BJ (cell line): ENCODE measurements at regions not wholly inside any gene's neighbourhood (a gene's known extent, or its start where the extent isn't known, plus 50 kb on each side); places are given as distances from the start of the nearest gene placed in this dataset.
A peak's percentile ranks its signal among the peaks of the same experiment; 100 is the strongest.

ENCODE experiments used
- CTCF ChIA-PET: fragments of 350-600 bp; formaldehyde crosslinking; extraction: SDS; loops from one replicate; lab custom pipeline; 2021; ENCODE audit warnings: antibody characterized with exemption, inconsistent platforms; lab: Yijun Ruan, JAX
- POLR2A ChIA-PET: fragments of 300-600 bp; sonication (Branson Sonifier 250); formaldehyde crosslinking; extraction: SDS; loops from one replicate; lab custom pipeline; 2021; ENCODE audit warnings: antibody characterized with exemption; lab: Charles Lee
- DNase-seq: peaks from one replicate; pipeline ENCODE4 v3.0.0-alpha.2; 2011; ENCODE audit warnings: low read depth
- H3K27me3 ChIP-seq: 2 replicates; pipeline ENCODE4 v1.6.0; 2011; ENCODE audit warnings: low read length; ENCODE audit not compliant: control insufficient read depth, insufficient read depth
- H3K36me3 ChIP-seq: 2 replicates; pipeline ENCODE4 v1.5.1; 2011; ENCODE audit warnings: low read length; ENCODE audit not compliant: control insufficient read depth, insufficient read depth
- H3K4me3 ChIP-seq: 2 replicates; pipeline ENCODE4 v1.5.1; 2011; ENCODE audit warnings: low read depth, mild to moderate bottlenecking, control low read depth, low read length
- CTCF ChIP-seq: IDR thresholded peaks from 2 replicates; pipeline ENCODE4 v1.5.1; 2011; ENCODE audit warnings: low read depth, mild to moderate bottlenecking, control low read depth, inconsistent platforms, low read length, moderate library complexity; ENCODE audit not compliant: insufficient read depth

GRCh38 chr15:95168951-95169431 is 937.6 kb downstream of the MCTP2 start:
- Histone ChIP-seq H3K27me3 (no peaks in the 10 kb centered on the region), H3K36me3 (no peaks in the 10 kb centered on the region), H3K4me3 (no peak overlapping the region)
- DNase-seq, result no peak
- CTCF ChIA-PET, result interaction anchor here (0.6 to 1.2 kb wide), 2 partner anchors 145 to 1869 kb away, joined by 3 read pairs; no protein-coding TSS in a partner anchor
- POLR2A ChIA-PET, result no interaction called here
- TF ChIP-seq CTCF, result no peak

GRCh38 chr15:95169541-95170459 is 938.4 kb downstream of the MCTP2 start:
- H3K27me3 ChIP-seq, result no peaks in the 10 kb centered on the region
- ChIA-PET CTCF (interaction anchor here (1.2 kb wide), 2 partner anchors 35 to 145 kb away, joined by 3 read pairs; no protein-coding TSS in a partner anchor), POLR2A (no interaction called here)
- TF ChIP-seq CTCF, result no peak
- DNase-seq, result peak; percentile 73
- H3K36me3 ChIP-seq, result no peaks in the 10 kb centered on the region
- peak overlapping the region; percentile 25 for H3K4me3 ChIP-seq

GRCh38 chr15:95170561-95171380 is 939.4 kb downstream of the MCTP2 start:
- H3K4me3 ChIP-seq, result peak overlapping the region; percentile 25; the same call in 1 of the 2 replicates
- TF ChIP-seq CTCF, result no peak
- no peak for DNase-seq

DNA sequence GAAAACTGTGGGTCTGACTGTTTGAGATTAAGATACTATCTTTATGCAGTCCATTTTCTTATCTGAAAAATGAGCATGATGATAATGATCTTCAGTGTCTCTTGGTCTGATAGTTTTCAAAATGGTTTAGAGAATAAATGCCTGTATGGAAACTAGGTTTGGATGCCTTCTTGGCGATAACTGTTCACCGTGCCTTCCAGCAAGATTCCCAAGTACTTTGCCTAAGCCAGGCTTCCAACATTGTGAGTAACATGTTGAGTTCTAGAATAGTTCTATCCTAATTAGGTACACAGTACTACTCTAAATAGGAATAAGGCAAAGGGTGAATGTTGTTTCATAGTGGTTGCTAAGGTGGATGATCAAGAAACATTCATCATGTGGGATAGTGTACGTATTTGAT is 940.2 kb downstream of the MCTP2 start:
- CTCF ChIA-PET, result no interaction called here
- POLR2A ChIA-PET, result no interaction called here

More at GRCh38 chr15:95170561-95171380, 939.4 kb downstream of the MCTP2 start:
- Histone ChIP-seq H3K36me3 (no peaks in the 10 kb centered on the region), H3K27me3 (no peaks in the 10 kb centered on the region)
- POLR2A ChIA-PET, result no interaction called here
- CTCF ChIA-PET, result interaction anchor here (1.2 kb wide), 1 partner anchor 36 kb away, joined by 3 read pairs; no protein-coding TSS in a partner anchor

More for the DNA sequence above, 940.2 kb downstream of the MCTP2 start:
- Histone ChIP-seq H3K4me3 (no peak overlapping the region), H3K27me3 (no peaks in the 10 kb centered on the region), H3K36me3 (no peaks in the 10 kb centered on the region)
- no peak for TF ChIP-seq CTCF
- DNase-seq, result no peak
